ENCODE measurements at regions not wholly inside any gene's neighbourhood (a gene's known extent, or its start where the extent isn't known, plus 50 kb on each side); places are given as distances from the start of the nearest gene placed in this dataset.
A peak's percentile ranks its signal among the peaks of the same experiment; 100 is the strongest.

GRCh38 chr7:148950806-148951205 is 66.7 kb upstream of the EZH2 start:
- Histone ChIP-seq H3K9me3 (ENCODE audit: low read depth, low read length) (no peaks in the 10 kb centered on the region), H3K27me3 (ENCODE audit: insufficient read depth, low read length) (no peaks in the 10 kb centered on the region)

GRCh38 chr7:148944935-148945934 is 61.1 kb upstream of the EZH2 start:
- Histone ChIP-seq H3K27me3 (ENCODE audit: insufficient read depth, low read length) (no peaks in the 10 kb centered on the region), H3K4me3 (ENCODE audit: low read length) (no peak overlapping the region), H3K4me1 (ENCODE audit: insufficient read depth, low read length) (peaks cover 13% of the 10 kb centered on the region), H3K9me3 (ENCODE audit: low read depth, low read length) (no peaks in the 10 kb centered on the region)

More at GRCh38 chr7:148950806-148951205, 66.7 kb upstream of the EZH2 start:
- H3K4me1 ChIP-seq (ENCODE audit: insufficient read depth, low read length), result no peaks in the 10 kb centered on the region
- H3K4me3 ChIP-seq (ENCODE audit: low read length), result no peak overlapping the region

DNA sequence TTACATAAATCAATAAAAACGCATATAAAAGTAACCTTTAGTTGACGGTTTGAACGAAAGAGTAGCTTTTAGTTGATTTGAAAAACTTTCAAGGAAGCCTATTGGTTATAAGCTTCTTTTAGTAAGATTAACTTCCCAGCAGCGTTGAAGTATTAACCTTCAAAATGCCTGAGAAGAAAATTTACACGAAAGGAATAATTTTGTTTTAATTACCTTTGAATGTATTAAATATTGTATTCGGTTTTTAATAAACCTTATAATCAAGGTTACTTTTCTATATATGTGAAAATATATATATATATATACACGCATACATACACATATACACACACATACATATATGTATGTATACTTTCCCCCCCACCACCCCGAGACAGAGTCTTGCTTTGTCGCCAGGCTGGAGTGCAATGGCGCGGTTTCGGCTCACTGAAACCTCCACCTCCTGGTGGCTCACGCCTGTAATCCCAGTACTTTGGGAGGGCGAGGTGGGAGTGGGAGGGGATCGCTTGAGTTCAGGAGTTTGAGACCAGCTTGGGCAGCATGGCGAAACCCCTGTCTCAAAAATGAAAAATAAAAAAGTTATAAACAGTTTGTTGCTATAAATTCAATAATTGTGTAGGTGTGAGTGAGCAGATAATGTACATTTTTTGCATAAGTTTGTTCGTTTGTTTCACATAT is 57.6 kb upstream of the EZH2 start:
- Histone ChIP-seq H3K27me3 (ENCODE audit: insufficient read depth, low read length) (no peaks in the 10 kb centered on the region), H3K9me3 (ENCODE audit: low read depth, low read length) (no peaks in the 10 kb centered on the region), H3K4me1 (ENCODE audit: insufficient read depth, low read length) (peaks cover 13% of the 10 kb centered on the region), H3K4me3 (ENCODE audit: low read length) (peak overlapping the region; percentile 91)

- Histone ChIP-seq H3K27me3 (ENCODE audit: insufficient read depth, low read length) (no peaks in the 10 kb centered on the region), H3K4me1 (ENCODE audit: insufficient read depth, low read length) (peaks cover 13% of the 10 kb centered on the region), H3K9me3 (ENCODE audit: low read depth, low read length) (no peaks in the 10 kb centered on the region), H3K4me3 (ENCODE audit: low read length) (peak overlapping the region; percentile 91)
These were observed 56.9 kb upstream of the EZH2 start for GRCh38 chr7:148940702-148941597.

GRCh38 chr7:148939128-148939755 is 55.2 kb upstream of the EZH2 start:
- Histone ChIP-seq H3K9me3 (ENCODE audit: low read depth, low read length) (no peaks in the 10 kb centered on the region), H3K4me1 (ENCODE audit: insufficient read depth, low read length) (peaks cover 13% of the 10 kb centered on the region), H3K4me3 (ENCODE audit: low read length) (no peak overlapping the region), H3K27me3 (ENCODE audit: insufficient read depth, low read length) (no peaks in the 10 kb centered on the region)

DNA sequence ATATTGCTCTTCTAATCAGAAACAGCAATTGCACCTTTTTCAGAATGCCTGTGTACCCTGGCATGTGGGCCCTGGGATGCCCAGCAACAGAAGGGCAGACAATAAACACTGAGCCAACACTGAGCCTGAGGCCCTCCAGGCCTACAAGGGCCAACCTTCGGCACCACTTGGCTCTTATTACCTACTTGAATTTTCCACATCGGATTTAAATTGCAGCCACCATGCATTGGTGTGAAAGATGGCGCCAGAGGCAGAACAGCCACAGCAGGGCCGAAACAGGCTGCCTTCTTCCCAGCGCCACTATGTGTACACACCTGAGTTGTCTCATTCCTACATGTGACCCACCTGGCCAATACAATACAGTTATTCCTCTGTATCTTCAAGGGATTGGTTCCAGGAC is 51.4 kb upstream of the EZH2 start:
- H3K9me3 ChIP-seq (ENCODE audit: low read depth, low read length), result no peaks in the 10 kb centered on the region
- H3K4me1 ChIP-seq (ENCODE audit: insufficient read depth, low read length), result peaks cover 2% of the 10 kb centered on the region
- no peak overlapping the region for H3K4me3 ChIP-seq (ENCODE audit: low read length)
- H3K27me3 ChIP-seq (ENCODE audit: insufficient read depth, low read length), result no peaks in the 10 kb centered on the region
